HPDE6-E6E7 (cell line): ENCODE measurements at regions not wholly inside any gene's neighbourhood (a gene's known extent, or its start where the extent isn't known, plus 50 kb on each side); places are given as distances from the start of the nearest gene placed in this dataset.

Experiments used
- DNase-seq: peaks from one replicate; pipeline ENCODE4 v3.0.0; 2011; ENCODE audit warnings: missing footprints; ENCODE audit errors: extremely low spot score

GRCh38 chr9:119501374-119501773 lies 132.1 kb upstream of the BRINP1 start:
- DNase-seq, result no peak

DNA sequence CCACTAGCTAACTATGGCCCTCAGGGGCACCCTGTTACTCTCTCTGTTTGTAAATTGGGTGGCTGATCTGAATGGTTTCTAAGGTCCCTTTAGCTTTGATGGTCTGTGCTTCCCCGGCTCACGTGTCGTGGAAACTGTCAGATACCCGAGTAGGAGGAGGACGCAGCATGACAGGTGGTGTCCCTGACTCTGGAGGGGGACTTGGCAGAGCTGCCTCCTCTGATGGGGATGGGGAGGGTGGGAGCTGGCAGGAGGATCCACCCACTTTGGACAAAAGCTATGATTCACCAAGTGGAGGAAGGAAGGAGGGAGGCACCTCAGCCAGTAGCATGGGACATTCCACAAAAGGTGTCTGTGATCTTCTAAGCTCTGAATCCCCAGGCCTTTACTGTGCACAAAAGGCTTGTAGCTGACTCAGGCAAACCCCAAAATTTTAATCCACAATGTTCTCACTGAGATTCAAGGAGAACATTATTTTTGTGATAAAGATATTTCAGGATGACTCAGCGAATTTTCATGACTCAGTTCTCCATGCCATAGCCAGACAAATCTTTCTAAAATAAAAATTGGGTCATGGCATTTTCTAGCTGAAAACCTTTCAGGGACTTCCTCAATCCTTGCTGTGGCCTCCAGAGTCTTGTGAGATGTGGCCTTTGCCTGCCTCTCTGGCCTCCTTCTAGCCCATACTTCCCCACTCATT lies 131.0 kb upstream of the BRINP1 start:
- no peak for DNase-seq

GRCh38 chr9:119487118-119487827 lies 118.0 kb upstream of the BRINP1 start:
- no peak for DNase-seq

GRCh38 chr9:119483153-119483552 lies 113.9 kb upstream of the BRINP1 start:
- no peak for DNase-seq

- DNase-seq, result no peak
Observed at GRCh38 chr9:119477197-119477596, 108.0 kb upstream of the BRINP1 start.

GRCh38 chr9:119458068-119458467 lies 88.8 kb upstream of the BRINP1 start:
- no peak for DNase-seq

DNA sequence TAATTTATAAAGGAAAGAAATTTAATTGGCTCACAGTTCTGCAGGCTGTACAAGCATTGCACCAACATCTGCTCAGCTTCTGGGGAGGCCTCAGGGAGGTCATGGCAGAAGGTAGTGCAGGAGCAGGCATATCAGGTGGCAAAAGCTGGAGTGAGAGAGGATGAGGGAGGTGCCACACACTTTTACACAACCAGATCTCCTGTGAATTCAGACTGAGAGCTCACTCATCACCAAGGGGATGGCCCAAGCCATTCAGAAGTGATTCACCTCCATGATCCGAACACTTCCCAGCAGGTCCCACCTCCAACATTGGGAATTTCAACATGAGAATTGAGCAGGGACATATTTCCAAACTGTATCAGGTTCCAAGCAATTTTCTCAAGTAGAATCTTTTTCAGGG lies 84.7 kb upstream of the BRINP1 start:
- DNase-seq, result no peak

DNA sequence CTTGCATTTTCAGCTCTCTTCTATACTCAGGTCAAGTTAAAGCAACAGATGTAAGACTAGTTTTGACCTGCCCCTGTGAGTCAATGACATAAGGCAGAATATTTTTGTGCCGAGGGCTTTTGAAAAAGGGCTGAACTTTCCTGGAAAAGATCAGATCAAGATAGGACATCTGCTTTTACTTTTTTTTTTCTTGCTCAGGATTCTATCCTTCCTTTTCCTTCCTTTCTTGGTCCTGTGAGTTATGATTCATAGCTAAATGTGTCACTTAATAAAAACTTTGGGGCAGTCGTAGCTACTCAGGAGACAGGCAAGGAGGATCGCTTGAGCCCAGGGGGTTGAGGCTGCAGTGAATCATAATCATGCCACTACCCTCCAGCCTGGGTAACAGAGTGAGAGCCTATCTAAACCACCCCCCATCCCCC lies 84.3 kb upstream of the BRINP1 start:
- no peak for DNase-seq

DNA sequence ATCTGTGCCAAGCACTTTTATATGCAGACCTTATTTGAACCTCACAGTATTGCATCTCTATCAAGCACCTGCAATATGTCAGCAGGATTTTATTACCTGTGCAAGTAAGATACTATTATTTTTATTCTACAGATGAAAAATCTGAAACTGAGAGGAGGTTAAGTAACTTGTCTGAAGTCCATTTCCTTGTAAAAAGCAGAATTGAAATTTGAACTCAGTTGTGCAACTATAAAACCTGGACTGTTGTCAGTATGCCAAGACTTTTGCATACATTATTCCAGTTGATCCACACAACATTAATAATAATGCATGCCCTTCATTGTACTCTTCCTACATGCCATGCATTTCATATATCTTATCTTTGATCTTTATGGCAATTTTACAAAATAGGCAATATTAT lies 82.2 kb upstream of the BRINP1 start:
- DNase-seq, result no peak

DNA sequence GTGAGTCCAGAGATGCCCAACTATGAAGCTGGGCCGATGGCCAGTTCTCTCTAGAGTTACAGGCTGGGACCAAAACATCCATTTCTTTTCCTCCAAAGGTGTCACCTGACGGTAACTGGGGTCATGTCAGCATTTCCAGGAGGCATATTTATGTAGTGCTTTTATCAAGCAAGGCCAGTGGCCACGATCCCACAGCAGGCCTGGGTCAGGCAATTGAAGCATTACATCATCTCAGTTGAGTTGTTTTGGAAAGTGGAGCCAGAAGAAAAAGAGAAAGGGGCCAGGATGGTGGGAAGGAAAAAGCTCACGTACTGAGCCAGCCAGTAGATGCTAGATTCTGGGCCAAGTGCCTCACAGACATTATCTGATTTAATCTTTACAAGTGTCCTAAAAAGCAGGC lies 73.9 kb upstream of the BRINP1 start:
- no peak for DNase-seq

- DNase-seq, result no peak
Observed at GRCh38 chr9:119441832-119442231, 72.6 kb upstream of the BRINP1 start.

GRCh38 chr9:119441338-119441737 lies 72.1 kb upstream of the BRINP1 start:
- DNase-seq, result no peak

GRCh38 chr9:119436261-119436660 lies 67.0 kb upstream of the BRINP1 start:
- DNase-seq, result no peak

GRCh38 chr9:119435076-119435475 lies 65.8 kb upstream of the BRINP1 start:
- DNase-seq, result no peak

DNA sequence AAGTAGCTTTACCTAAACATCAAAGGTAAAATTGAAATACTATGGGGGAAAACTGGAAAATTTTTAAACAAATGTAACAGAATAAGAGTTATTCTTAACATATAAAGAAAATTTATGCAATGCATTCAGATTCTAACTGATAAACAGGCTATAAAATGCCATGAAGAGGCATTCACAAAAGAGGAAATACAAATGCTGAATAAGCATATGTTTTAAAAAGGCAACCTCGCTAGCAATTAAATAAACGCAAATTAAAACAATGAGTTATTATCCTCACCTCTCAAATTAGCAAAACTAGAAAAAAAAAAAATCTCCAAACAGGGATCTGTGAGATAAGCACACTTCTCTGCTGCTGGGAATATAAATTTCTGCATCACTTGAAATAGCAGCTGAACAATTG lies 63.2 kb upstream of the BRINP1 start:
- no peak for DNase-seq

GRCh38 chr9:119429302-119429701 lies 60.1 kb upstream of the BRINP1 start:
- no peak for DNase-seq

DNA sequence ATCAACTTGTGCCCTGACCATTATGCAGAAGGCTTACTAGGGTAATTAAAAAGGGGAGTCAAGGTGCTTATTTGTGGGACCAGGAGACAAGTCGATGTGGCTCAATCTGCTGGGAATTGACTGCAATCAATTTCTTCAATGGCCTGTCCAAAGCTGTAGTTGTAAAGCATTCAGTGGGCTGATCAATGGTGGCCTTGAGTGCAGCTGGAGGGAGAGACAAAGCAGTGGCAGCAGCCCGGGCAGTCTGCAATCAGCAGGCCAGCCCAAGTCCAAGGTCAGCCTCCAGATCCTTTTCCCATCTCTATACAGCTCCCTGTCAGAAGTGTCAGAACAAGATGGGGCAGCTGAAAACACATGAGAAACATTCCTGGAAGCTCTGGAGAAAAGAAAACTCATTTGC lies 51.0 kb upstream of the BRINP1 start:
- no peak for DNase-seq
